PC-3 (cell line): ENCODE measurements at regions not wholly inside any gene's neighbourhood (a gene's known extent, or its start where the extent isn't known, plus 50 kb on each side); places are given as distances from the start of the nearest gene placed in this dataset.

Experiments
- EZH2 ChIP-seq: fragments of 300-600 bp; sonication (generic); IDR thresholded peaks from one replicate; pipeline ENCODE4 v1.6.1; 2017; ENCODE audit warnings: antibody characterized with exemption, mild to moderate bottlenecking, low read length; ENCODE audit not compliant: unreplicated experiment
- TF ChIP-seq, protein P1 (sequence below): fragments of 300-600 bp; sonication (generic); conservative IDR thresholded peaks from 2 replicates; pipeline ENCODE4 v1.5.1; 2017; ENCODE audit warnings: antibody characterized with exemption, low read depth, mild to moderate bottlenecking, low read length

DNA sequence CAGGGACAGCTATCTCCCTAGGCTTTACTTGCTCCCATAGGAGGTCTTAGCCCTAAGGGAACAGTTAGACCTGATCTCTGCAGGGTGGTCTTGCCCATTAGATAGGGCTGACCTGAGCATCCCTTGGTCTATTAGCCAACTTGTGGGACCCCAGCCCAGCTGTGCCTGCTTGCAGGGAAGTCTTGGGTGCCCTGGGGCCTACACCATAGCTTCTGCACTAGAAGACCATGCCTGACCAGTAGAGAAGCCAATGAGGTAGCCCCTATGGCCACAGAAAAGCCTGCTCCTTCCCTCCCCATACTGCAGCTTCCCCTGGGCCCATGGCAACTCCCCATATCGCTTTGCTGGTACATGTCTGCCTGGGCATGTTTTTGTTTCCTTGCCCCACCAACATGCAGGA lies 1049.1 kb downstream of the TRHDE start:
- no peak for TF ChIP-seq EZH2
- TF ChIP-seq, protein P1, sequence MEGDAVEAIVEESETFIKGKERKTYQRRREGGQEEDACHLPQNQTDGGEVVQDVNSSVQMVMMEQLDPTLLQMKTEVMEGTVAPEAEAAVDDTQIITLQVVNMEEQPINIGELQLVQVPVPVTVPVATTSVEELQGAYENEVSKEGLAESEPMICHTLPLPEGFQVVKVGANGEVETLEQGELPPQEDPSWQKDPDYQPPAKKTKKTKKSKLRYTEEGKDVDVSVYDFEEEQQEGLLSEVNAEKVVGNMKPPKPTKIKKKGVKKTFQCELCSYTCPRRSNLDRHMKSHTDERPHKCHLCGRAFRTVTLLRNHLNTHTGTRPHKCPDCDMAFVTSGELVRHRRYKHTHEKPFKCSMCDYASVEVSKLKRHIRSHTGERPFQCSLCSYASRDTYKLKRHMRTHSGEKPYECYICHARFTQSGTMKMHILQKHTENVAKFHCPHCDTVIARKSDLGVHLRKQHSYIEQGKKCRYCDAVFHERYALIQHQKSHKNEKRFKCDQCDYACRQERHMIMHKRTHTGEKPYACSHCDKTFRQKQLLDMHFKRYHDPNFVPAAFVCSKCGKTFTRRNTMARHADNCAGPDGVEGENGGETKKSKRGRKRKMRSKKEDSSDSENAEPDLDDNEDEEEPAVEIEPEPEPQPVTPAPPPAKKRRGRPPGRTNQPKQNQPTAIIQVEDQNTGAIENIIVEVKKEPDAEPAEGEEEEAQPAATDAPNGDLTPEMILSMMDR = no peak
